GM19455 (cell line): ENCODE measurements at regions not wholly inside any gene's neighbourhood (a gene's known extent, or its start where the extent isn't known, plus 50 kb on each side); places are given as distances from the start of the nearest gene placed in this dataset.
"Not testable (repeated sequence)": the region's sequence is repeated elsewhere in the genome, so short reads cannot be mapped to it uniquely, and the experiment has no call there.

ENCODE experiments used
- ATAC-seq: cut with Tn5 transposase; IDR thresholded peaks from one replicate; pipeline ENCODE4 v1.9.1; 2021; ENCODE audit not compliant: unreplicated experiment

- no peak for ATAC-seq
Observed at GRCh38 chr6:84847390-84848160, 83.2 kb upstream of the TBX18 start.

- ATAC-seq: no peak
Observed at GRCh38 chr6:84842525-84843166, 78.2 kb upstream of the TBX18 start.

GRCh38 chr6:84837068-84837866, 72.9 kb upstream of the TBX18 start:
- not testable (repeated sequence) for ATAC-seq

DNA sequence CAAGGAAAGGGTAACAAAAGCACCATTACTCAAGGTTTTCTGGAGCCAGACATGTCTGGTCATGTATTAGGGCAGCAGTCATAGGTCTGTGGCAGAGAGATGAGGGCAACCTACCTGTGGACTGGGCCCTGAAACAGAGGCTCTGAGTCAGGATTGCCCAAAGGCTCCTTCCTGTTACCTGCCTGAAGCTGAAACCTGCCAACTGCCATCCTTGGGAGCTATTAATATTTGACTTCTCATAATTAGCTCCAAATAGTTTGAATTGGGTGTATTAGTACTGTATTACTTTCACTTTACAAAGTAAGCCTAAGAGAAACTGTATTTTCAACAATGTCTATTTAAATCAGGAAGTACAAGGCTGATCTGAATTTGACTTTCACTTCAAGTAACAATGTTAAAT, 72.0 kb upstream of the TBX18 start:
- no peak for ATAC-seq

- no peak for ATAC-seq
Observed at GRCh38 chr6:84835340-84835739, 70.9 kb upstream of the TBX18 start.

DNA sequence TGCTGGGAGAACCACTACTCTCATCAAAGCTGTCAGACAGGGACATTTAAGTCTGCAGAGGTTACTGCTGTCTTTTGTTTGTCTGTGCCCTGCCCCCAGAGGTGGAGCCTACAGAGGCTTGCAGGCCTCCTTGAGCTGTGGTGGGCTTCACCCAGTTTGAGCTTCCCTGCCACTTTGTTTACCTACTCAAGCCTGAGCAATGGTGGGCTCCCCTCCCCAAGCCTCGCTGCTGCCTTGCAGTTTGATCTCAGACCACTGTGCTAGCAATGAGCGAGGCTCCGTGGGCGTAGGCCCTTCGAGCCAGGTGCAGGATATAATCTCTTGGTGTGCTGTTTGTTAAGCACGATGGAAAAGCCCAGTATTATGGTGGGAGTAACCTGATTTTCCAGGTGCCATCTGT, 67.5 kb upstream of the TBX18 start:
- not testable (repeated sequence) for ATAC-seq

DNA sequence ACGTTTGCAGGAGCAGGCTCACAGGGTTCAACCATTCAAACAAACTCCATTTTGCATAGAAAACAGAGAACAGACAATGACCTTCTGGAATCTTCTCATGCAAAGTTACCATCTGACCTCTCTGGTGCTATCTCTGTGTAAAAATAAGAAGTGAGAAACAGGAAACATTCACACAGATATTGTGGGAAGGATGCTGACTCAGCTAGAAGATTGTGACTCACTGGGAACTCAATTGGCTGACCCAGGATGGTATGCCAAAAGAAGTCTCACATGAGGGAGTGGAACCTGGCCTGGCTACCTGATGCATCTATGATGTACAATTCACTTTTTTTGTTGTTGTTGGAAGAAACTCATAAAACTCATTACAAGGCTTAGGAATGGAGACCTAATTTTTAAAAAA, 61.1 kb upstream of the TBX18 start:
- no peak for ATAC-seq

- not testable (repeated sequence) for ATAC-seq
Observed at GRCh38 chr6:84821314-84821713, 56.9 kb upstream of the TBX18 start.

DNA sequence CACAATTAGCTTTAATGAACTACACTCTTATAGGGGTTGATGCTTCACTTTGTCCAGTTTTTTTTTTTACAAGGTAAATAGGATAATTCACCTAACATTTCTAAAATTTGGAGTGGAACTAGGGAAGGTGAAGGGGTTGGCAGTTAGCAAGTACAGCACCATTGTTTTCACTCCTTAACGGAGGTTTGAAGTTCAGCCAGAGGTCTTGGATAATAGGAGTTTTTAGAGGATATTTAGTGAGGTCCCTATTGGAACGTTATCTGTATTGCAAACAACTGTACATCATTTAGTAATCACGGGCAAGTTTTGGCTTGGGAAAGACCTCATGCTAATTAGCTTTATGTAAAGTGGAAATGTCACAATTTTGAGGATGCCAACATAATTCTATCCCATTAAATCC, 52.3 kb upstream of the TBX18 start:
- no peak for ATAC-seq

DNA sequence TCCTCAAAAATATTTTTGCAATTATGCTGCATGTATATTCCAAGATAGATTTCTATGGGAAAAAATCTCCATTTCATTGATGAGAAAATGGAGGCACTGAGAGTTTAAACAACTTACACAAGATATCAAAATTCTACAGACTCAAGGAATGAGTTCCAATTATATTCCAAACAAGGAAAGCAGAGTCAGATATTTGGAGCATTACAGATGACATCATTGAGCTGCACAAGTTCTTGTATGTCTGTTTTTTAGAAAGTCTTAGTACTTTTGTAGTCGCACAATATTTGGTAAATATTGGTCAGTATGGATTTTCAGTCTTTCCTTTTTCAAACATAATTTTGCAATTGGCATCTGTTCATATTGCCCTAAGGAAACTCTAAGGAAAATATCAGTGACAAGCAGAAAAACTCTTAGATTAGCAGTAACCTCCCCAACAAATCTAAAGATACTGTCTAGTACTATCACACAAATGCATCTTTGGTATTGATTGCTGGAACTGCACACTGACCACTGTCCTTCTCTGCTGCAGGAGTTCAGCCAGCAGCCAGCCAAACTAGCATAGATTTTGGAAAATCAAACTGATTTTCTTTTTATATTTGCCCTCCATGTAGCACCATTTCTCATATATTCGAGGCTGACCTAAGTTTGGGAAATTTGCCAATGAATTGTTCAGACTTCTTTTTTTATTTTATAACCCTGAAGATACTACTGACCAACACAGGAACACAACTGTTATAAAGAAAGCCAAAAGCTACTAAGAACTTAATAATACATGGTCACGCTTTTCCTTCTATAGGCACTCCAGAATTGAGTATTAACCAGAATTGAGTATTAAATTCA, 51.7 kb upstream of the TBX18 start:
- no peak for ATAC-seq
